Ramos (cell line): ENCODE measurements at regions not wholly inside any gene's neighbourhood (a gene's known extent, or its start where the extent isn't known, plus 50 kb on each side); places are given as distances from the start of the nearest gene placed in this dataset.

Source experiments
- in situ Hi-C: fragments of 300-500 bp; cut with MboI; formaldehyde crosslinking; loops from one replicate; pipeline ENCODE4 v1.14.3; 2022; ENCODE audit warnings: low sequenced_read_pairs; ENCODE audit not compliant: unreplicated experiment

- in situ Hi-C loops, result no loop called here
Observed at GRCh38 chr15:97490429-97490828, 470.1 kb upstream of the ARRDC4 start.

GRCh38 chr15:97501291-97501690 is 459.2 kb upstream of the ARRDC4 start:
- in situ Hi-C loops, result no loop called here

GRCh38 chr15:97502038-97502437 is 458.5 kb upstream of the ARRDC4 start:
- in situ Hi-C loops, result no loop called here

GRCh38 chr15:97504031-97504792 is 456.3 kb upstream of the ARRDC4 start:
- in situ Hi-C loops, result no loop called here

GRCh38 chr15:97517737-97518136 is 442.8 kb upstream of the ARRDC4 start:
- in situ Hi-C loops, result no loop called here

- in situ Hi-C loops, result no loop called here
Observed at GRCh38 chr15:97520689-97521088, 439.8 kb upstream of the ARRDC4 start.

- in situ Hi-C loops, result no loop called here
Observed at GRCh38 chr15:97521381-97522285, 438.9 kb upstream of the ARRDC4 start.

GRCh38 chr15:97522347-97522746 is 438.2 kb upstream of the ARRDC4 start:
- in situ Hi-C loops, result no loop called here

GRCh38 chr15:97525809-97526208 is 434.7 kb upstream of the ARRDC4 start:
- in situ Hi-C loops, result no loop called here

GRCh38 chr15:97528238-97528637 is 432.3 kb upstream of the ARRDC4 start:
- in situ Hi-C loops, result no loop called here

GRCh38 chr15:97545799-97546198 is 414.7 kb upstream of the ARRDC4 start:
- in situ Hi-C loops, result no loop called here

GRCh38 chr15:97547381-97547780 is 413.1 kb upstream of the ARRDC4 start:
- in situ Hi-C loops, result no loop called here

GRCh38 chr15:97561529-97561928 is 399.0 kb upstream of the ARRDC4 start:
- in situ Hi-C loops, result no loop called here

GRCh38 chr15:97563516-97563915 is 397.0 kb upstream of the ARRDC4 start:
- in situ Hi-C loops, result no loop called here

- in situ Hi-C loops, result no loop called here
Observed at GRCh38 chr15:97566961-97567360, 393.5 kb upstream of the ARRDC4 start.

GRCh38 chr15:97567411-97567810 is 393.1 kb upstream of the ARRDC4 start:
- in situ Hi-C loops, result no loop called here

GRCh38 chr15:97576929-97577645 is 383.4 kb upstream of the ARRDC4 start:
- in situ Hi-C loops, result no loop called here

GRCh38 chr15:97585408-97585807 is 375.1 kb upstream of the ARRDC4 start:
- in situ Hi-C loops, result no loop called here

GRCh38 chr15:97592778-97593177 is 367.7 kb upstream of the ARRDC4 start:
- in situ Hi-C loops, result no loop called here

- in situ Hi-C loops, result no loop called here
Observed at GRCh38 chr15:97597801-97598200, 362.7 kb upstream of the ARRDC4 start.

- in situ Hi-C loops, result no loop called here
Observed at GRCh38 chr15:97598353-97598798, 362.1 kb upstream of the ARRDC4 start.
